HEK293 (cell line): ENCODE measurements at regions not wholly inside any gene's neighbourhood (a gene's known extent, or its start where the extent isn't known, plus 50 kb on each side); places are given as distances from the start of the nearest gene placed in this dataset.

Experiments used
- BCL11A ChIP-seq: fragments of 450-650 bp; formaldehyde crosslinking; IDR thresholded peaks from 2 replicates; pipeline ENCODE4 v1.5.1; 2016; ENCODE audit warnings: low read depth, missing biosample characterization, missing genetic modification characterization
- CTCF ChIP-seq: fragments of 450-650 bp; formaldehyde crosslinking; IDR thresholded peaks from 2 replicates; pipeline ENCODE4 v1.5.1; 2016; ENCODE audit warnings: missing biosample characterization, missing genetic modification characterization
- EGR2 ChIP-seq: fragments of 450-650 bp; formaldehyde crosslinking; IDR thresholded peaks from 2 replicates; pipeline ENCODE4 v1.5.1; 2016; ENCODE audit warnings: low read depth, missing biosample characterization, missing genetic modification characterization
- ELK4 ChIP-seq: IDR thresholded peaks from 2 replicates; pipeline ENCODE4 v1.6.1; 2011; ENCODE audit warnings: mild to moderate bottlenecking, low read depth, low read length, borderline replicate concordance
- KLF1 ChIP-seq: fragments of 450-650 bp; formaldehyde crosslinking; IDR thresholded peaks from 2 replicates; pipeline ENCODE4 v1.5.1; 2016; ENCODE audit warnings: missing biosample characterization, missing genetic modification characterization
- REST ChIP-seq: fragments of 450-650 bp; formaldehyde crosslinking; IDR thresholded peaks from 2 replicates; pipeline ENCODE4 v1.5.1; 2016; ENCODE audit warnings: missing biosample characterization, missing genetic modification characterization
- SALL2 ChIP-seq: fragments of 450-650 bp; formaldehyde crosslinking; IDR thresholded peaks from 2 replicates; pipeline ENCODE4 v1.5.0; 2017; ENCODE audit warnings: missing biosample characterization, mild to moderate bottlenecking, missing genetic modification characterization, borderline replicate concordance
- YY1 ChIP-seq: fragments of 450-650 bp; formaldehyde crosslinking; IDR thresholded peaks from 2 replicates; pipeline ENCODE4 v1.5.1; 2018; ENCODE audit warnings: missing biosample characterization, missing genetic modification characterization
- ZBTB44 ChIP-seq: fragments of 450-650 bp; IDR thresholded peaks from 2 replicates; pipeline ENCODE4 v1.5.1; 2018; ENCODE audit warnings: missing biosample characterization, mild to moderate bottlenecking, missing genetic modification characterization
- ZNF292 ChIP-seq: fragments of 450-650 bp; formaldehyde crosslinking; IDR thresholded peaks from 2 replicates; pipeline ENCODE4 v1.5.1; 2016; ENCODE audit warnings: low read depth, missing biosample characterization, missing genetic modification characterization, borderline replicate concordance
- ZNF302 ChIP-seq: fragments of 450-650 bp; formaldehyde crosslinking; IDR thresholded peaks from 2 replicates; pipeline ENCODE4 v1.5.1; 2016; ENCODE audit warnings: missing biosample characterization, missing genetic modification characterization, low read depth
- ZNF335 ChIP-seq: fragments of 450-650 bp; formaldehyde crosslinking; conservative IDR thresholded peaks from 2 replicates; pipeline ENCODE4 v1.5.1; 2016; ENCODE audit warnings: missing biosample characterization, missing genetic modification characterization
- ZNF513 ChIP-seq: fragments of 450-650 bp; IDR thresholded peaks from 2 replicates; pipeline ENCODE4 v1.5.1; 2018; ENCODE audit warnings: missing biosample characterization, missing genetic modification characterization
- ZNF561 ChIP-seq: fragments of 450-650 bp; IDR thresholded peaks from 2 replicates; pipeline ENCODE4 v1.5.1; 2018; ENCODE audit warnings: missing biosample characterization, missing genetic modification characterization, borderline replicate concordance

GRCh38 chr12:105616971-105617540 is 286.6 kb downstream of the C12orf75 start:
- TF ChIP-seq CTCF (no peak), REST (no peak), KLF1 (tag by site-specific recombination) (no peak), ELK4 (no peak), YY1 (tag by site-specific recombination) (no peak), ZNF561 (tag by site-specific recombination) (no peak), ZNF292 (tag by site-specific recombination) (no peak), ZNF335 (tag by site-specific recombination) (no peak), BCL11A (no peak), ZNF302 (tag by site-specific recombination) (no peak), ZNF513 (tag by site-specific recombination) (no peak), SALL2 (tag by site-specific recombination) (no peak), ZBTB44 (tag by site-specific recombination) (no peak), EGR2 (tag by site-specific recombination) (no peak)
